GM18867 (cell line): ENCODE measurements at regions not wholly inside any gene's neighbourhood (a gene's known extent, or its start where the extent isn't known, plus 50 kb on each side); places are given as distances from the start of the nearest gene placed in this dataset.
"Not testable (repeated sequence)": the region's sequence is repeated elsewhere in the genome, so short reads cannot be mapped to it uniquely, and the experiment has no call there.

Source experiments
- ATAC-seq: cut with Tn5 transposase; IDR thresholded peaks from one replicate; pipeline ENCODE4 v1.9.1; 2021; ENCODE audit warnings: mild to moderate bottlenecking, moderate library complexity; ENCODE audit not compliant: unreplicated experiment

- no peak for ATAC-seq
These were observed 480.3 kb downstream of the DIRAS2 start for GRCh38 chr9:90162326-90162725.

DNA sequence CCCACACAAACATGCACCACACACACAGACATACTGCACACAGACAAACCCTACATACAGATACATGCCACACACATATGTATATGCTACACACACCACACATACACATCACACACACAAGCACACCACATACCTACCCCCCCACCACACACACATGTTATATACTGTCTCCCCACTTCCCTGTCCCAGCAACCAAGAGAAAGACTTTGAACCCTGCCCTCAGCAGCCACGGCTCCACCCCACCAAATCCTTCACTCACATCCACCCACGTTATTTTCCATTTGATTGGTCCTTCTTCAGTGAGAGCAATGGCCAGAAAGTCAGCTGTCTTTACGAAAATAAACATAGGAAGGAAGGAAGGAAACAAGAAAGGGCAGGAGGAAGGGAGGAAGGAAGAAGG, 479.8 kb downstream of the DIRAS2 start:
- no peak for ATAC-seq

GRCh38 chr9:90165281-90165680, 477.3 kb downstream of the DIRAS2 start:
- ATAC-seq, result no peak

DNA sequence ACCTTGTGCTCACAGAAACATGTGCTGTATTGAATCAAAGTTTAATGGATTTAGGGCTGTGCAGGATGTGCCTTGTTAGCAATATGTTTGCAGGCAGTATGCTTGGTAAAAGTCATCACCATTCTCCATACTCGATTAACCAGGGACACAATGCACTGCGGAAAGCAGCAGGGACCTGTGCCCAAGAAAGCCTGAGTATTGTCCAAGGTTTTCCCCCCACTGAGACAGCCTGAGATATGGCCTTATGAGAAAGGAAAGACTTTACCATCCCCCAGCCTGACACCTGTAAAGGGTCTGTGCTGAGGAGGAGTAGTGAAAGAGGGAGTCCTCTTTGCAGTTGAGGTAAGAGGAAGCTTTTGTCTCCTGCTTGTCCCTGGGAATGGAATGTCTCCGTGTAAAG, 476.2 kb downstream of the DIRAS2 start:
- not testable (repeated sequence) for ATAC-seq

DNA sequence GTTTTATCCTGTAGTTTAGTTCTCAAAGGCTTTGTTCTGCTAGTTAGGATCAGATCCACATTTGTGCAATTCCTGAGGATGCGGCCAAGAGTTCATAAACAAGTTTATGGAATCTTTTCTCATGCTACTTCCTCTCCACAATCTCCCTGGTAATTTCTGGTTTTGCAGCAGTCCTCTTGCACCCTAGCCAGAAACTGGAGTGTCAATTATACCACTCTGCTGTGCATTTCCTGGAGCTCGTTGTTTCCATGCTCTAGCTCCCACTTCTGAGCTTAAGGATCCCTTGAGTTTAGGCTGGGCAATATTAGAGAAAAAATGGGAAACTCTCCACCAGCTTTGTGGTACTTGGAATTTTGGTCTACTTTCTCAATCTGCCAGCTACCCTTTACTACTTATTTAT, 474.7 kb downstream of the DIRAS2 start:
- no peak for ATAC-seq

GRCh38 chr9:90169490-90169889, 473.1 kb downstream of the DIRAS2 start:
- no peak for ATAC-seq

- ATAC-seq, result not testable (repeated sequence)
These were observed 468.7 kb downstream of the DIRAS2 start for GRCh38 chr9:90173935-90174334.

GRCh38 chr9:90174346-90174745, 468.3 kb downstream of the DIRAS2 start:
- ATAC-seq, result not testable (repeated sequence)

DNA sequence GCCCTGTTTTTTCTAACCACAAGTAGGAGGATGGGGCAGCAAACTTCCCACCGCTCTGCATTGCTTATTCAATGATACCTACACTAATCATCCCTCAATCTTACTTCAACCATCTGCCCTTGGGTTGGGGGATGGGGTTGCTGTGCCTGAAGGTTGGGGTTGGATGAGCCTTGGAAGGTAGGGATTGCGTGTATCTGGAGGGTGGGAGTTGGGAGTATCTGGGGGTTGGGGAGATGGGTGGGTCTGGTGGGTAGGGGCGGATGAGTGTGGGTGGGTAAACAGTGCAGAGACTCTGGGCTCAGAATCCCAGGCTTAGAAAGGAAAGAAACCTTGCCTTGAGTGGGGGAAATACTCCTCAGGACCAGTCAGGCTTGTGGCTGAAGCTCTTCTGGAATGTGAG, 467.4 kb downstream of the DIRAS2 start:
- ATAC-seq, result no peak

DNA sequence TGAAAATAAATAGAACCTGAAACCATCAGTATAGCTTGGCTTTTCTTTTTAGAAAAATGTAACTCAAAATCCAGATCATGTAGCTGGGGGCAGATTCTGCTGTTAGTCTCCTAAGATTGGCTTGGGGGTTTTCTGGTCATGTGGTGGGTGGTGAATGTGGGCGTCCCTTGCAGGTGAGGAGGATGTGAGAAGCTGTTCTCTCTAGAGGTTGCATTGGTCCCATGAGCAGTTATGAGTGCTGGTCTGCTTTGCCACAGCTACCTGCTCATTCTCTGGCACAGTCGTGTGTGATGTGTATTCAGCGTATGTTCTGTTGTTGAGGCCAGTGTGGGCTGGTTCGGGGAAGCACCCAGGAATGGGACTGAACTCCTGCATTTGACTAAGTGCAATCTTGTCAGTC, 466.8 kb downstream of the DIRAS2 start:
- ATAC-seq, result no peak

GRCh38 chr9:90176901-90177300, 465.7 kb downstream of the DIRAS2 start:
- no peak for ATAC-seq

- no peak for ATAC-seq
These were observed 462.2 kb downstream of the DIRAS2 start for GRCh38 chr9:90180381-90180780.

DNA sequence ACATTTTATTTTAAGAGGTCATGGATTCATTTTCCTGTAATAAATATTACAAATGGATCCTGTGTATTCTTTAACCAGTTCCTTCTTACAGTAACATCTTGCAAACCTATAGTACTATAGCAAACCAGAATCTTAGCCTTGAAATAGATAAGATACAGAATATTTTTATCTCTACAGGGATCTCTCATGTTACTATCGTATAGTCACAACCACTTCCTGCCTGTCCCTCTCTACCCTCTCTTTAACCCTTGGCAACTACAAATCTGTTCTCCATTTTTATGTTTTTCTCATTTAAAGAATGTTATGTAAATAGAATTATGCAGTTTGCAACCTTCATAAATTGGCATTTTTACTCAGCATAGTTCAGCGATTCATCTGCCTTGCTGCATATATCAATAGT, 454.0 kb downstream of the DIRAS2 start:
- no peak for ATAC-seq

DNA sequence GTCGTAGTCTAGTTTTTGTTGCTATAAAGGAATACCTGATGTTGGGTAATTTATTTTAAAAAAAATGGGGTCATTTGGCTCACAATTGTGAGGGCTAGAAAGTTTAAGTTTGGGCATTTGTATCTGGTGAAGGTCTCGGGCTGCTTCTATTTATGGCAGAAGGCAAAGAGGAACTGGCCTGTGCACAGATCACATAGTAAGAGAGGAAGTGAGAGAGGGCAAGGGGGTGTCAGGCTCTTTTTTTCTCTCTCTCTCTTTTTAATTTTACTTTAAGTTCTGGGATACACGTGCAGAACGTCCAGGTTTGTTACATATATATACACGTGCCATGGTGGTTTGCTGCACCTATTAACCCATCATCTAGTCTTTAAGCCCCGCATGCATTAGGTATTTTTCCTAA, 453.3 kb downstream of the DIRAS2 start:
- ATAC-seq, result peak; percentile 73

DNA sequence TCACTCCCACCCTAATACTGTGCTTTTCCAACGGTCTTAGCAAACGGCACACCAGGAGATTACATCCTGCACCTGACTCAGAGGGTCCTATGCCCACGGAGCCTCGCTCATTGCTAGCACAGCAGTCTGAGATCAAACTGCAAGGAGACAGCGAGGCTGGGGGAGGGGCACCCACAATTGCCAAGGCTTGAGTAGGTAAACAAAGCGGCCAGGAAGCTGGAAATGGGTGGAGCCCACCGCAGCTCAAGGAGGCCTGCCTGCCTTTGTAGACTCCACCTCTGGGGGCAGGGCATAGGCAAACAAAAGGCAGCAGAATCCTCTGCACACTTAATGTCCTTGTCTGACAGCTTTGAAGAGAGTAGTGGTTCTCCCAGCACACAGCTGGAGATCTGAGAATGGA, 450.2 kb downstream of the DIRAS2 start:
- not testable (repeated sequence) for ATAC-seq

DNA sequence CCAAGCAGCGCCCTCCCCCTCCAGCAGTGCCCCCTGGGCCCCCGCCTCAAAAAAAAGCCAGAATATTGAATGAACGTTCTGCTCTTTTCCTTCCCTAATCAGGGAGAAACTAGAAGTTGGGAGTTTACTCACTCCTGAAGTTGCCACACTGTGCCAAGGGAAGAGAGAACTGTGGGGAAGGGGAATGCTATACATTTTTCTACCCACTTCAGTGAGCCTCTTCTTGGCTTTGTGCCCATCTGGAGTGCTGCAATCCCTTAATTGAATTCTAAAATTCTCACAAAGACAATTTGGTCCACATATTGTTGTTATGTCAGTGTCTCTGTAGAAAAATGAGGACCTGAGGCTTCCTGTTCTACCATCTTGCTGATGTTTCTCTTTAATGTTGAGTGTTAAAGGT, 443.7 kb downstream of the DIRAS2 start:
- no peak for ATAC-seq

DNA sequence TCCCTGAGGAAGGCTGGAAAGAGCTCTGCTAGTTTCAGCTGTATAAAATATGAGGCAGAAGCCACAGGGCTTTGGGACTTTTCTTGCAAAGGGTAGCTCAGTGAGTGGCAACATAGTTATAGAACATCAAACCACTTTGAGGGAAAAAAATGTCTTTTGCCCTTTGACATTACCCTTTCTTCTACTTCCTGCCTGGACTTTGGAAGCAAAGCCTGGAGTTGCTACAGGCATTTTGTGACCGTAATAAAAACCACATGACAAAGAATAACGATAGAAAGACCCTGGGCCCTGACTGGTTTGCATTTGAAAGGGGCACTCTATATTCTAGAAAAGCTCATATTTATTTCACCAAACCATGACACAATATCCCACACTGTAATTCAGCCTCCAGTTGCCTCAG, 440.9 kb downstream of the DIRAS2 start:
- no peak for ATAC-seq

- ATAC-seq, result no peak
These were observed 438.3 kb downstream of the DIRAS2 start for GRCh38 chr9:90204128-90204831.

DNA sequence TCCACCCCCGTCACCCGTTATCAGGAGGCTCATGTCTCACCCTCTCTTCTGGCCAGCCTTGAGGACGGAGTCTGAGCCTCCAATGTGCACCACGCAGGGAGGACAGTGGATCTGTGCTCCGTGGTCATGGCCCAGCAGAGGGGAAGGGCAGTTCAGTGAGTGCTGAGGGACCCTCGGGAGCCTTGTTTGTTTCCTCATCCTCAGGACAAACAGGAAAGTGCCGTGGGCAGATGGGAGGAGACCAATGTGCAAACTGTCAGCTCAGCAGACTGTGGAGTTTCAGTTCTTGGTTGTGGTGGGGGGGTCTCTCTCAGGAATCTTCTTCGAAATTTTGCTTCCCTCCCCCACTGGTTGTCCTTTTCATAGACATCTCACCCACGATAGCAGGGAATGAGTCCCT, 429.6 kb downstream of the DIRAS2 start:
- ATAC-seq, result not testable (repeated sequence)

DNA sequence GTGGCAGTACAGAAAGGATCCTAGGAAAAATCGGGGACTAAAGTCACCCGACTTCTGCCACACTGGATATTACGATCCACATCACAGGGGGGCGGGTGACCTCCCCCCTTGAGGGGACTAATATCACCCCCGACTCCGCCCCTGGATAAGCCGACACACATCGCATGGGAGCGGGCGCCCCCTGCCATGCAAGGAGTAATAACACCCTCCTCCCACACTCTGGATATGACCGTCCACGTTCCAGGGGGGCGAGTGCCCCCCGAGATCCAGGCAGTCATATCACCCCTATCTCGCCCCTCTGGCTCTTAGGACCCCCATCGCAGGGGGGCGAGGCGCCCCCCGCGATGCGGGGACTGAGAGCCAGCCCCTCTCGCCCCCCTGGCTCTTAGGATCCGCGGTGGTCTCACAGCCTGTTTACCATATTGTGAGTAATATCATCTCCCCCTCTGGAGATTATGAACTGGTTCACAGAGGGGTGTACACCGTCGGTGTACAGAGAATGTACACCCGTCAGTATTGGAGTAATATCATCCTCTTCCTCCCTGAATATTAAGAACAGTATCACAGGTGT, 423.0 kb downstream of the DIRAS2 start:
- ATAC-seq, result no peak

DNA sequence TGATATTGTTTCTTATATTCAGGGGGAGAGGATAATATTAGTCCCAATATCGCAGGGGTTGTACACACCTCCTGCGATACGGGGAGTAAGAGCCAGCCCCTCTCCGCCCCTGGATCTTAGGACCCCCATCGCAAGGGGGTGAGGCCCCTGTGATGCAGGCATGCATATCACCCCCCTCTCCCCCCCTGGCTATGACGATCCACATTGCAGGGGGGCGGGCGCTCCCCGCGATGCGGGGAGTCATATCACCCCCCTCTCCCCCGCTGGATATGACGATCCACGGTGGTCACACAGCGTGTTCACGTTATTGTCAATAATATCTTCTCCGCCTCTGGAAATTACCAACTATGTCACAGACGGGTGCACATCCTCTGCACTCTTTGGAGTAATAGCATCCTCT, 420.7 kb downstream of the DIRAS2 start:
- ATAC-seq, result not testable (repeated sequence)

- not testable (repeated sequence) for ATAC-seq
These were observed 415.7 kb downstream of the DIRAS2 start for GRCh38 chr9:90226839-90227338.

DNA sequence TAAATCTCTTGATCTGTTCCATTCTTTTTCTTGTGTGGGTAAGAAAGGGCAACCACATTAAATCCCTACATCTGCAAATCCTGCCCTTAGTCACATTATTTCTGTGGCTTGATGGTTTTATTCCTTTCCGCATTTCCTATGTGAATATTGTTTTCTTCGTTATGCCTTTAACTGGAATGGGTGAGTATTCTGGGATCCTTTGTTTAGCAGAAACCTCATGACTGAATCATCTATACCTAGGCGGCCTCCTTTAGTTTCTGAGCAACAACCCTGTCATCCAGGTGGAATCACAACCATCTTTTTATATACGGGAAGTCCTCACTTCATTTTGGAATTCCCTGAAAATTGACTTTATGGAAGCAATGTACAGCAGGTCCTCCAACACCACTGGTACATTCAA, 409.5 kb downstream of the DIRAS2 start:
- ATAC-seq, result not testable (repeated sequence)
